ENCODE measurements at regions not wholly inside any gene's neighbourhood (a gene's known extent, or its start where the extent isn't known, plus 50 kb on each side); places are given as distances from the start of the nearest gene placed in this dataset.

- H2AFZ ChIP-seq (ENCODE audit: low read length): no peak overlapping the region
- H3K4me3 ChIP-seq (ENCODE audit: low read depth, low read length, poor library complexity, severe bottlenecking): no peak overlapping the region
- TF ChIP-seq EZH2phosphoT487 (IDR thresholded peaks at IDR 0.05; ENCODE audit: borderline replicate concordance, low read depth, low read length): no peak
- no peak for TF ChIP-seq CTCF (conservative IDR thresholded peaks at IDR 0.05; ENCODE audit: low read length)
- H4K20me1 ChIP-seq (ENCODE audit: insufficient read depth, low read length): no peaks in the 10 kb centered on the region
- BruUV-seq (replicated peaks): no TSS peak
- H3K36me3 ChIP-seq (ENCODE audit: insufficient read depth, low read length): no peaks in the 10 kb centered on the region
- CTCF ChIA-PET (ENCODE audit: unreplicated experiment): no interaction called here
- H3K4me2 ChIP-seq (ENCODE audit: low read length): no peak overlapping the region
- POLR2A ChIA-PET: no interaction called here
- no peaks in the 10 kb centered on the region for H3K79me2 ChIP-seq (ENCODE audit: insufficient read depth, low read depth, low read length)
- DNase-seq (ENCODE audit: low spot score): no peak
- peaks cover 42% of the 10 kb centered on the region for H3K4me1 ChIP-seq (ENCODE audit: insufficient read depth, low read length, poor library complexity, severe bottlenecking)
- H3K9me3 ChIP-seq (ENCODE audit: low read length): no peaks in the 10 kb centered on the region
- no peaks in the 10 kb centered on the region for H3K9me2 ChIP-seq (ENCODE audit: insufficient read depth, low read length)
- no peak overlapping the region for H3K27ac ChIP-seq (ENCODE audit: low read depth, low read length, poor library complexity, severe bottlenecking)
- intact Hi-C loops (cut with micrococcal nuclease; ENCODE audit: unreplicated experiment): no loop called here
Measured at GRCh38 chr15:69916169-69916785, 181.4 kb downstream of the TLE3 start.

GRCh38 chr15:69917056-69917455 lies 180.7 kb downstream of the TLE3 start:
- intact Hi-C loops (cut with micrococcal nuclease; ENCODE audit: unreplicated experiment): no loop called here
- Histone ChIP-seq H3K9me3 (ENCODE audit: low read length) (no peaks in the 10 kb centered on the region), H2AFZ (ENCODE audit: low read length) (no peak overlapping the region), H3K9me2 (ENCODE audit: insufficient read depth, low read length) (no peaks in the 10 kb centered on the region), H3K36me3 (ENCODE audit: insufficient read depth, low read length) (no peaks in the 10 kb centered on the region), H4K20me1 (ENCODE audit: insufficient read depth, low read length) (no peaks in the 10 kb centered on the region), H3K79me2 (ENCODE audit: insufficient read depth, low read depth, low read length) (no peaks in the 10 kb centered on the region), H3K4me3 (ENCODE audit: low read depth, low read length, poor library complexity, severe bottlenecking) (no peak overlapping the region), H3K27ac (ENCODE audit: low read depth, low read length, poor library complexity, severe bottlenecking) (no peak overlapping the region), H3K4me1 (ENCODE audit: insufficient read depth, low read length, poor library complexity, severe bottlenecking) (peaks cover 49% of the 10 kb centered on the region), H3K4me2 (ENCODE audit: low read length) (no peak overlapping the region)
- BruUV-seq (replicated peaks): no TSS peak
- no peak for DNase-seq (ENCODE audit: low spot score)
- TF ChIP-seq EZH2phosphoT487 (IDR thresholded peaks at IDR 0.05; ENCODE audit: borderline replicate concordance, low read depth, low read length) (no peak), CTCF (conservative IDR thresholded peaks at IDR 0.05; ENCODE audit: low read length) (no peak)
- POLR2A ChIA-PET: no interaction called here
- CTCF ChIA-PET (ENCODE audit: unreplicated experiment): no interaction called here

GRCh38 chr15:69919816-69920215 lies 177.9 kb downstream of the TLE3 start:
- peak overlapping the region; percentile 23 for H3K4me3 ChIP-seq (ENCODE audit: low read depth, low read length, poor library complexity, severe bottlenecking)
- no peaks in the 10 kb centered on the region for H3K79me2 ChIP-seq (ENCODE audit: insufficient read depth, low read depth, low read length)
- H3K9me2 ChIP-seq (ENCODE audit: insufficient read depth, low read length): no peaks in the 10 kb centered on the region
- POLR2A ChIA-PET: interaction anchor here (0.5 to 2.2 kb wide), 6 partner anchors 8 to 186 kb away, joined by 3 to 4 read pairs (median 3); no protein-coding TSS in a partner anchor
- CTCF ChIA-PET (ENCODE audit: unreplicated experiment): no interaction called here
- peaks cover 57% of the 10 kb centered on the region for H3K4me1 ChIP-seq (ENCODE audit: insufficient read depth, low read length, poor library complexity, severe bottlenecking)
- peak overlapping the region; percentile 60; the same call in 1 of the 2 replicates for H2AFZ ChIP-seq (ENCODE audit: low read length)
- intact Hi-C loops (cut with micrococcal nuclease; ENCODE audit: unreplicated experiment): loop anchor here (2.0 kb wide), 1 partner anchor 179 kb away; no protein-coding TSS in a partner anchor
- peaks cover 15% of the 10 kb centered on the region for H3K9me3 ChIP-seq (ENCODE audit: low read length)
- H3K27ac ChIP-seq (ENCODE audit: low read depth, low read length, poor library complexity, severe bottlenecking): peak overlapping the region; percentile 86
- H3K36me3 ChIP-seq (ENCODE audit: insufficient read depth, low read length): peaks cover under 1% of the 10 kb centered on the region; the same call in 1 of the 2 replicates
- BruUV-seq (replicated peaks): no TSS peak
- no peak for TF ChIP-seq CTCF (conservative IDR thresholded peaks at IDR 0.05; ENCODE audit: low read length)
- TF ChIP-seq EZH2phosphoT487 (IDR thresholded peaks at IDR 0.05; ENCODE audit: borderline replicate concordance, low read depth, low read length): no peak
- H4K20me1 ChIP-seq (ENCODE audit: insufficient read depth, low read length): no peaks in the 10 kb centered on the region
- DNase-seq (ENCODE audit: low spot score): peak; percentile 82
- peak overlapping the region; percentile 73 for H3K4me2 ChIP-seq (ENCODE audit: low read length)
